DOHH2 (cell line): ENCODE measurements at regions not wholly inside any gene's neighbourhood (a gene's known extent, or its start where the extent isn't known, plus 50 kb on each side); places are given as distances from the start of the nearest gene placed in this dataset.

ENCODE experiments used
- H3F3A ChIP-seq: fragments of 200-600 bp; sonication (generic), shearing (Covaris generic); 2 replicates; pipeline ENCODE4 v1.6.0; 2016; ENCODE audit warnings: antibody characterized with exemption, mild to moderate bottlenecking; ENCODE audit not compliant: control insufficient read depth, insufficient read depth
- H3K27ac ChIP-seq: fragments of 200-600 bp; sonication (generic); 2 replicates; pipeline ENCODE4 v1.5.1; 2014; ENCODE audit warnings: low read depth, mild to moderate bottlenecking, low read length, moderate library complexity
- H3K27me3 ChIP-seq: fragments of 200-600 bp; sonication (generic); 2 replicates; pipeline ENCODE4 v1.6.1; 2014; ENCODE audit warnings: mild to moderate bottlenecking, low read length, mixed read lengths; ENCODE audit not compliant: control insufficient read depth
- H3K36me3 ChIP-seq: fragments of 200-600 bp; sonication (generic); 2 replicates; pipeline ENCODE4 v1.6.1; 2014; ENCODE audit warnings: mild to moderate bottlenecking, low read length, moderate library complexity, mixed read lengths; ENCODE audit not compliant: control insufficient read depth
- H3K4me1 ChIP-seq: fragments of 200-600 bp; sonication (generic); 2 replicates; pipeline ENCODE4 v1.6.1; 2014; ENCODE audit warnings: mild to moderate bottlenecking, low read length, mixed read lengths; ENCODE audit not compliant: control insufficient read depth
- H3K4me2 ChIP-seq: fragments of 200-600 bp; sonication (generic); 2 replicates; pipeline ENCODE4 v1.6.0; 2014; ENCODE audit warnings: mild to moderate bottlenecking, low read length, moderate library complexity
- H3K4me3 ChIP-seq: fragments of 200-600 bp; sonication (generic); 2 replicates; pipeline ENCODE4 v1.5.1; 2014; ENCODE audit warnings: mild to moderate bottlenecking, low read length, mixed read lengths
- H3K79me2 ChIP-seq: fragments of 200-600 bp; sonication (generic); 2 replicates; pipeline ENCODE4 v1.6.1; 2014; ENCODE audit warnings: mild to moderate bottlenecking, low read length, mixed read lengths; ENCODE audit not compliant: control insufficient read depth
- H3K9me2 ChIP-seq: fragments of 200-600 bp; sonication (generic); replicated peaks from 2 replicates; pipeline ENCODE4 v1.6.1; 2014; ENCODE audit warnings: mild to moderate bottlenecking, low read length, mixed read lengths; ENCODE audit not compliant: control insufficient read depth
- H3K9me3 ChIP-seq: fragments of 200-600 bp; sonication (generic); 2 replicates; pipeline ENCODE4 v1.6.1; 2014; ENCODE audit warnings: antibody characterized with exemption, low read length, mixed read lengths; ENCODE audit not compliant: control insufficient read depth, insufficient read depth
- H4K20me1 ChIP-seq: fragments of 200-600 bp; sonication (generic); 2 replicates; pipeline ENCODE4 v1.6.0; 2014; ENCODE audit warnings: low read depth, mild to moderate bottlenecking, antibody characterized with exemption, low read length, moderate library complexity; ENCODE audit not compliant: control insufficient read depth, insufficient read depth
- CTCF ChIP-seq: fragments of 200-600 bp; sonication (generic); IDR thresholded peaks from one replicate; pipeline ENCODE4 v1.5.1; 2014; ENCODE audit warnings: antibody characterized with exemption, mild to moderate bottlenecking, low read depth, low read length; ENCODE audit not compliant: poor library complexity, severe bottlenecking
- EZH2phosphoT487 ChIP-seq: fragments of 200-600 bp; sonication (generic); IDR thresholded peaks from 2 replicates; pipeline ENCODE4 v1.6.1; 2017; ENCODE audit warnings: borderline replicate concordance, mild to moderate bottlenecking, antibody characterized with exemption, low read length, moderate library complexity, mixed read lengths

GRCh38 chrX:137286423-137286822, 252.6 kb upstream of the GPR101 start:
- Histone ChIP-seq H4K20me1 (no peaks in the 10 kb centered on the region), H3K4me2 (no peak overlapping the region), H3K4me1 (no peaks in the 10 kb centered on the region), H3K79me2 (no peaks in the 10 kb centered on the region), H3K27ac (no peak overlapping the region), H3K9me3 (no peaks in the 10 kb centered on the region), H3F3A (no peaks in the 10 kb centered on the region), H3K4me3 (no peak overlapping the region), H3K27me3 (no peaks in the 10 kb centered on the region), H3K9me2 (no peaks in the 10 kb centered on the region), H3K36me3 (no peaks in the 10 kb centered on the region)
- TF ChIP-seq EZH2phosphoT487 = no peak
- no peak for TF ChIP-seq CTCF

- Histone ChIP-seq H3K27ac (no peak overlapping the region), H3K4me2 (no peak overlapping the region)
Measured at GRCh38 chrX:137278825-137279224, 245.0 kb upstream of the GPR101 start.

GRCh38 chrX:137263374-137263773, 229.6 kb upstream of the GPR101 start:
- Histone ChIP-seq H4K20me1 (no peaks in the 10 kb centered on the region), H3K4me1 (no peaks in the 10 kb centered on the region), H3K4me2 (no peak overlapping the region), H3K27ac (no peak overlapping the region), H3K36me3 (no peaks in the 10 kb centered on the region), H3K9me3 (no peaks in the 10 kb centered on the region), H3K79me2 (no peaks in the 10 kb centered on the region), H3K27me3 (no peaks in the 10 kb centered on the region), H3K4me3 (no peak overlapping the region), H3F3A (no peaks in the 10 kb centered on the region), H3K9me2 (no peaks in the 10 kb centered on the region)
- no peak for TF ChIP-seq CTCF
- TF ChIP-seq EZH2phosphoT487 = no peak

More at GRCh38 chrX:137278825-137279224, 245.0 kb upstream of the GPR101 start:
- no peak overlapping the region for H3K4me3 ChIP-seq
- no peaks in the 10 kb centered on the region for H3K36me3 ChIP-seq
- no peak for TF ChIP-seq CTCF
- TF ChIP-seq EZH2phosphoT487 = no peak
- no peaks in the 10 kb centered on the region for H4K20me1 ChIP-seq
- no peaks in the 10 kb centered on the region for H3K79me2 ChIP-seq
- H3F3A ChIP-seq = no peaks in the 10 kb centered on the region
- H3K9me3 ChIP-seq = no peaks in the 10 kb centered on the region
- no peaks in the 10 kb centered on the region for H3K4me1 ChIP-seq
- no peaks in the 10 kb centered on the region for H3K27me3 ChIP-seq
- H3K9me2 ChIP-seq = no peaks in the 10 kb centered on the region

GRCh38 chrX:137245183-137245582, 211.4 kb upstream of the GPR101 start:
- no peaks in the 10 kb centered on the region for H3K9me3 ChIP-seq
- H3K27me3 ChIP-seq = no peaks in the 10 kb centered on the region
- H3F3A ChIP-seq = no peaks in the 10 kb centered on the region
- H3K4me1 ChIP-seq = no peaks in the 10 kb centered on the region
- H3K36me3 ChIP-seq = no peaks in the 10 kb centered on the region
- no peaks in the 10 kb centered on the region for H3K9me2 ChIP-seq
- no peak overlapping the region for H3K4me2 ChIP-seq
- H4K20me1 ChIP-seq = no peaks in the 10 kb centered on the region
- no peaks in the 10 kb centered on the region for H3K79me2 ChIP-seq
- TF ChIP-seq EZH2phosphoT487 = no peak
- no peak overlapping the region for H3K27ac ChIP-seq
- H3K4me3 ChIP-seq = no peak overlapping the region
